ENCODE measurements at regions not wholly inside any gene's neighbourhood (a gene's known extent, or its start where the extent isn't known, plus 50 kb on each side); places are given as distances from the start of the nearest gene placed in this dataset.
A peak's percentile ranks its signal among the peaks of the same experiment; 100 is the strongest.
"Not testable (repeated sequence)": the region's sequence is repeated elsewhere in the genome, so short reads cannot be mapped to it uniquely, and the experiment has no call there.

- DNase-seq, result no peak
Observed at GRCh38 chr2:138901530-138901929, 121.3 kb upstream of the NXPH2 start.

GRCh38 chr2:138898855-138899254 lies 118.7 kb upstream of the NXPH2 start:
- no peak for DNase-seq

- no peak for DNase-seq
Observed at GRCh38 chr2:138897274-138897673, 117.1 kb upstream of the NXPH2 start.

- DNase-seq, result no peak
Observed at GRCh38 chr2:138893746-138894145, 113.6 kb upstream of the NXPH2 start.

- DNase-seq, result no peak
Observed at GRCh38 chr2:138881126-138881525, 100.9 kb upstream of the NXPH2 start.

GRCh38 chr2:138879931-138880330 lies 99.7 kb upstream of the NXPH2 start:
- no peak for DNase-seq

- no peak for DNase-seq
Observed at GRCh38 chr2:138877421-138877820, 97.2 kb upstream of the NXPH2 start.

GRCh38 chr2:138874251-138874650 lies 94.1 kb upstream of the NXPH2 start:
- DNase-seq, result no peak

- DNase-seq, result not testable (repeated sequence)
Observed at GRCh38 chr2:138872116-138872515, 91.9 kb upstream of the NXPH2 start.

GRCh38 chr2:138871312-138871711 lies 91.1 kb upstream of the NXPH2 start:
- no peak for DNase-seq

GRCh38 chr2:138867341-138867740 lies 87.2 kb upstream of the NXPH2 start:
- DNase-seq, result no peak

GRCh38 chr2:138866797-138867196 lies 86.6 kb upstream of the NXPH2 start:
- DNase-seq, result no peak

GRCh38 chr2:138853761-138854160 lies 73.6 kb upstream of the NXPH2 start:
- no peak for DNase-seq

GRCh38 chr2:138853296-138853695 lies 73.1 kb upstream of the NXPH2 start:
- DNase-seq, result no peak

- peak; percentile 51 for DNase-seq
Observed at GRCh38 chr2:138846216-138846821, 66.1 kb upstream of the NXPH2 start.

GRCh38 chr2:138842341-138842740 lies 62.2 kb upstream of the NXPH2 start:
- no peak for DNase-seq

GRCh38 chr2:138841459-138841858 lies 61.3 kb upstream of the NXPH2 start:
- no peak for DNase-seq

GRCh38 chr2:138838851-138839620 lies 58.8 kb upstream of the NXPH2 start:
- DNase-seq, result no peak

- DNase-seq, result no peak
Observed at GRCh38 chr2:138831691-138832090, 51.5 kb upstream of the NXPH2 start.

- DNase-seq, result no peak
Observed at GRCh38 chr2:138831154-138831553, 51.0 kb upstream of the NXPH2 start.

- no peak for DNase-seq
Observed at GRCh38 chr2:138830547-138830946, 50.4 kb upstream of the NXPH2 start.
